Astrocyte of the hippocampus (primary cell): ENCODE measurements at regions not wholly inside any gene's neighbourhood (a gene's known extent, or its start where the extent isn't known, plus 50 kb on each side); places are given as distances from the start of the nearest gene placed in this dataset.

Experiments used
- DNase-seq: peaks from one replicate; pipeline ENCODE4 v3.0.0; 2011; ENCODE audit warnings: low read depth, low spot score

DNA sequence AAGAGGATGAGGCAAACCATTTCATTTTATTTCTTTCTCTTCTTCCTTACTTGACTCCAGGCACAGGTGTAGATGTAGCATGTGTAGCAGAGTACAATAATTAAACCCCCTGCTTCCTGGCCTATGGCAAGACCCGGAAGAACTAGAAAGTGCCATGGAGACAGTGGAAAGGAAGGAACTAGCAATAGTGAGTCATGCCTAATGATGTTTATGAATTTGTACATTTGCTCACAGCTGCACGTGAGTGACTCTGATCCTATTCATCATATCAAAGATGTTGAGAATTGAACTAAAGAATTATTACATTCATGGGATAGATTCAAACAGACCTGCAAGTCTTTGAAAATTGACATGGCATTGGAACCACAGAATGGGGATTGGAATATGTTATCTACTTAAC, 2233.9 kb upstream of the TENM3 start:
- no peak for DNase-seq

DNA sequence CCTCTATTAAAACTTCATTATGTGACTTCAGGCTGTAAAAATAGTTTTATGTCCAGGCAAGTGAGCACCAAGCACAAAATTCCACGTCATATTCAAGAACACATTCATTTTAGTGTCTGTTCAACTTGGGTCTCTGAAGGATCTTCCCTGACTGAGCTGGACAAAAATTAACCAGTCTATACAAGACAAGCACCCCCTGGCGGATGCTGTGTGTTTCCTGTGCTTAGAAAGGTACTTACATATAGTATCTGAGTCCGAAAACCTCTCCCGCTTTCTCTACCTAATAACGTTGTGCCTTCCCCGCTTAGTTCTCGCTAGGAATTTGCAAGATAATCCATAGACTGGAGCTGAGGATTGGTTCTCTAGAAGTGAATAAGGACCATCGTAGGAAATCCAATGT, 2214.5 kb upstream of the TENM3 start:
- DNase-seq, result peak; percentile 37

DNA sequence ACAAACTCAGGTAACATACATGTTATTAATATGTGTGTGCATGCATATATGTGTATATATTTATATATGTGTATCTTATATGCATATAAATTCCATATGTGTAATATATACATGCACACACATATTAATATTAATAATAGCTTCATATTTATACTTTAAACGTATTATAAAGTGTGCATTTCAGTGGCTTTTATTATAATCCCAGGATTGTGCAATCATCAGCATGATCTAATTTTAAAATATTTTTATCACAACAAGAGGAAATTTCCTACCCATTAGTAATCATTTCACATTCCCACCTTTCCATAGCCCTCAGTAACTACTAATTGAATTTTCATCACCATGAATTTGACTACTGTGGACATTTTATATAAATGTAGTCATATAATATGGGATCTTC, 2211.9 kb upstream of the TENM3 start:
- DNase-seq, result no peak

GRCh38 chr4:180041576-180041975, 2201.6 kb upstream of the TENM3 start:
- no peak for DNase-seq

GRCh38 chr4:180052629-180053028, 2190.6 kb upstream of the TENM3 start:
- no peak for DNase-seq

GRCh38 chr4:180054291-180054690, 2188.9 kb upstream of the TENM3 start:
- no peak for DNase-seq

DNA sequence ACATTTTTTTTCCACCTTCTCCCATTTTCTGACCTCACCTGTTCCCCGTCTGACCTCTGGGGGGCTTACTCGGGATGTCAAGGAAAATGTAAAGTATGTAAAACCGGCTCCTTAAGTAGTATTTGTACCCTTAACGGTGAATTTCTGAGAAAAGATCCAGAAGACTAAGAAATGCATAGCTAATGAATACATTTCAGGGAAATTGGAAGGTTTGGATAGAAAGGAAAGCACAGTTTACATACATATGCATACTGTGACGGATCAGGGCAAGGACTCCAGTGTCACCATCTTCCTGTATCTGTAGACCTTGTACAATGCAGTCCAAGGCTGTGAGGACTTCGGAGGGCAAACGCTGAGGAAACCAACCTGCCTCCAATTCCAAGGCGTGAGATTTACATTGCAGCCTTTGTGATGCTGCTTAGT, 2185.9 kb upstream of the TENM3 start:
- DNase-seq, result peak; percentile 28

- DNase-seq, result peak; percentile 66
Measured at GRCh38 chr4:180057891-180058671, 2185.1 kb upstream of the TENM3 start.

DNA sequence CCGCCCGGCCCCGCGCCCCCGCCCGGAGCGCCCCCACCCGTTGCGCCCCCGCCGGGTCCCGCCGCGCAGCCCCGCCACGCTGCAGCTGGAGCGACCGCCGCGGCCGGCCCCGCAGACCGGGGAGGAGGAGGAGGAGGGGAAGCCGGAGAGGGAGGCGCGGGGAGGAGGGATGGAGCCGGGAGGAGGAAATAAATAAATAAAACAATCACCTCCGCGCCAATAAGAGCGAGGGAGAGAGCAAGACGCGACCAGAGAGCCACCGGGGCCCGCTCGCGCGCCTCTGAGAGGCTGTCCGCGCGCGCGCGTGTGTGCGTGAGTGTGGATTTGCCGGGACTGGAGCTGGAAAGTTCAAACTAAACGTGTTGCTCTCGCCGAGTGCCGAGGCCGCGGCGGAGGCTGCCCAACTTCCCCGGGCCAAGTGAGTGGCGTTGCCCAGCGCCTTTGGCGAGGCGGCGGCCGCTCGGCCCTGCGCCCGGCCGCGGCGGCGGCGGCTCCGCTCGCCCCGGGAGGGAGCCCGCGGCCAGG, 2184.4 kb upstream of the TENM3 start:
- peak; percentile 83 for DNase-seq

- DNase-seq, result no peak
Measured at GRCh38 chr4:180059216-180059881, 2183.9 kb upstream of the TENM3 start.

DNA sequence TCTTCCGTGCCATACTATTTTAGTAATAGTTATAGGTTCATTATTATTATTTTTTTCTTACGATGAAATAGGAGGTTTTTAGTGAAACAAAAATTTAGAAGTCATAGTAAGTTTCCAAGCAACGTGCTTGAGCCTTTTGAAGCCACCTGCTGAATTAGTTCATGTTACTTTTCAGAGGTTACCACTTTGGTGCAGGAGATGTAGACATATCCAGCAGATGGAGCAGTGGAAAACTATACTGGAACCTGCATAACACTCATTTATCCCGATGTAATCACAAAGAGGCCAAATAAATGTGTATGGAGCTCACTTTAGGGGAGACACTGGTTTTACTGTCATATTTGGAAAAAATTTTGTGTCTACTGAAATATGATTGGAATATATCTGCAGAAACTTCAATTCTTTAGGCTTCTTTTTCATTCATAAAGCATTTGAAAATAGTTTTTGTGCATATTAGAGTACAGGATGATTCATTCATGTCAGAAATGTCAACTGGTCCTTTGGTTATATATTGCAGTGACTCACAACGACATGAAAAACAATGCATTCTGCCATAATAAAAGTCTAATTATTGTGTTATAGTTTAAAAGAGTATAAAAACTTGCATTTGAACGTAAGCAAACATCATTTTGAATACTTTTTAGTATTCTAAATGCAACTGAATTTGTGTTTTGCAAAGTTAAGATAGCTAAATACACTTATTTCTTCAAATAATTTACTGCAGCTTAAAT, 2182.9 kb upstream of the TENM3 start:
- peak; percentile 58 for DNase-seq

- no peak for DNase-seq
Measured at GRCh38 chr4:180081072-180081471, 2162.1 kb upstream of the TENM3 start.

DNA sequence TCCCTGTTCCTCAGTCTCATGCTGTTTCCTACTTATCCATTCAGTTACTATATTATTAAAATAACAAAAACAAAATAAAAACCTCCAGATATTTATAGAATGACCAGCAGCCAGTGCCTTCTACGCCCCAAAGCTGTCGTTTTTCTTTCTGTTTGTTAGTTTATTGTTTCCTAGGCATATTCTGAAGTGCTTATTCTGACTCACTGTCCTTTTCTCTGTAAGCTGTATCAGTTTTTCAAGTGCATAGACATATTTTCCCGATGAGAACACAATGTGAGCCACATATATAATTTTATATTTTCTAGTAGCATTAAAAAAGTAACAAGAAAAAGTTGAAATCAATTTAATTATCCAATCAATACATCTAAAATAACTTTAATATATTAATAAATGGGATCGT, 2158.6 kb upstream of the TENM3 start:
- peak; percentile 23 for DNase-seq

GRCh38 chr4:180086480-180087190, 2156.6 kb upstream of the TENM3 start:
- no peak for DNase-seq

GRCh38 chr4:180098586-180098985, 2144.6 kb upstream of the TENM3 start:
- DNase-seq, result no peak

DNA sequence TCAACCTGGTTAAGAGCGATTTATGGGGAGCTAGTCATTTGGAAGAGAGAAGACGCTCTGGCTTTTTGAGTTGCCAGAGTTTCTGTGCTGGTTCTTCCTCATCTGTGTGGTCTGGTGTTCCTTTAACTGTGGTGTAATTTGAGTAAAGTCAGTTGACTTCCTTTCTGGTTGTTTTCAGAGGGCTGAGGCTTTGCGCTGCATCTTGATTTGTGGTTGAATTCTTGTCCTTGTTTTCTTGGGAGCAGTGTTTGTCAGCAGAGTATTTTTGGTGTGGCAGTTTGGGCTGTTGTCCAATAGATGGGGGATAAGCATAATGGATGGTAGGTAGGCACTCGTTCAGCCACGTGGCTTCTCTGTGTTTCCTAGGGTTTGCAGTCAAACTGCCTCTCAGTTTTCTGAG, 2143.2 kb upstream of the TENM3 start:
- peak; percentile 56 for DNase-seq

DNA sequence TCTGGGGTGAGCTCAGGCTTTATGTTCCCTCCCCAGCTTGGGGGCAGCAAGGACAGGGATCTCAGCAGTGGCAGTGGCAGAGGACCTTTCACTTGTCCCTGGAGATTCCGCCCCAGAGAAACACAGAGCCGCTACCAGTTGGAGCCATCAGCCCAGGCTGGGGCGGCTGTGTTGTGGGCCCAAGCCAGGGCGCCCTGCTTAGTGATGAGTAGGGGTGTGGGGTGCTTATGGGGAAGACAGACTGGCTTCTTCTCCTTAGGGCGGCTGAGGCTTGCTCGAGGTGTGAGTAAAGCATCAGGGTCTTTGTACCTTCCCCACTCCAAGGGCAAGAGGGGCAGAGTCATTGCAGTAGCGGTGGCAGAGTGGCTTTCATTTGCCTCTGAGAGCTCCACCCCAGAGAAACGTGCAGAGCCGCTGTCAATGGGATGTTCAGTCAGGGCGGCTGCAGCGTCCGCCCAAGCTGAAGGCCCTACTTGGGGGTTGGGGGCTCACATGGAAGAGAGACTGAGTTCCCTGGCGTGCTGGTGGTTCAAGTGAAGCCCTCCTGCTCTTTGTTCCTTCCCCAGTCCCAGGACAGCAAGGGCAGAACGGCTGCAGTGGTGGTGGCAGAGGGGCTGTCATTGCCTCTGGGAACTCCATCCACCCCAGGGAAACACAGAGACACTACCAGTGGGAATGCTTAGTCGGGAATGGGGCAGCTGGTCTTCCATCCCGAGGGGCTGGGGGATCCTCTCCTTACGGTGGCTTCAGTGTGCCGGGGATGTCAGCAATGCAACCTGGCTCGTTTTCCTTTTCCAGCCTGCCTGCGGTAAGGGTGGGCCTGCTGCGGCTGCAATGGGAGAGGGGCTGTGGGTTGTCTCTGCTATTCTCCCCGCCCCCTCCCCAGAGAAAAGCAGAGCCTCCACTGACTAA, 2142.5 kb upstream of the TENM3 start:
- no peak for DNase-seq

DNA sequence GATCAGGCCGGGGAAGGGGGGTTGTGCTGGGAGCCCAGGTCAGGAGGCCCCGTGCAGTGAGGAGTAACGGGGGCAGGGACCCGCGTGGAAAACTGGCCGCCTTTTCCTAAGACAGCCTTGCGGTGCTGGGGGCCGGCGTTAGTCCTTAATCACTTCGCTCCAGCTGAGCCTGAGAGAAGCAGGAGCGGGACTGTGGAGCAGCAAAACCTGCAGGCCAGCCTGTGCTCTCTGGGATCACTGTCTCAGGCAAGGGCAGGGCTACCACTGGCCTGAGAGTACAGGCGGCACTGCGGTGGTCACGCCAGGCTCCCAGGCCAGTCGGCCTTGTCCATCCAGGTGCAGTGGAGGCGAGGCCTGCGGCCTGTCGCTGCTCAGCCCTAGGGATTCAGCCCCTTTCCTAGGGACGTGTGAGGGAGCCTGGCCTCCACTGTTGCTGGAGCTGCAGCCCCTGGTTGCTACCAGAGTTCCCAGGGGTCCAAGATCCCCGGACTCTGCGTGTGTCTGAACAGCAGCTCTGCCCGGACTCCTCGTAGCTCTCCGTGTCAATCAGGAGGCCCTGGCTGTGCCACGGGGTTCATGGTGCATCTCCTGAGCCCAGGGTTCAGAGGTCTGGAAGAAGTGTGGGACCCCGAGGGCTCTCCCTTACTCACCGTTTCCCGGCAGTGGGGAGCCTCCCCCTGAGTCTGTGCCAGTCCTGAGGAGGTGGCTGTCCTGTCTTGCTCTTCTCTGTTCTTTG, 2141.7 kb upstream of the TENM3 start:
- DNase-seq, result no peak

GRCh38 chr4:180103794-180104193, 2139.4 kb upstream of the TENM3 start:
- DNase-seq, result no peak

- no peak for DNase-seq
Measured at GRCh38 chr4:180105362-180105761, 2137.8 kb upstream of the TENM3 start.
